ENCODE measurements at regions not wholly inside any gene's neighbourhood (a gene's known extent, or its start where the extent isn't known, plus 50 kb on each side); places are given as distances from the start of the nearest gene placed in this dataset.

DNA sequence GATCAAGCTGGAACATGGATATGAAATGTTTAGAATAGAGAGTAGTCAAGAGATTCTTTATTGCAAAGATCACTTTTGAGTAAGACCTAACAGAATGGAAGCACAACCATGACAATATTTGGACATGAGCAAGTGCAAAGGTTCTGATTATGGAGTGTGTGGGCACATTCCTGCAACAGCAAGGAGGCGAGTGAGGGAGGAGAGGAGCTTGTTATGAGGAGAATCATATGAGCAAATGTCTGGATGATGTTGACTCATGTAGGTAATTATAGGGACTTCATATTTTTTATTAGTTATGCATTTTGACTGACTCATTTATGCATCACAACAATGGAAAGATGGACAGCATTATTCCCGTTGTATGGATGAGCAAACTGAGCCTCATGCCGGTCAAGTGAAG lies 100.8 kb upstream of the SLC35B3 start:
- ATAC-seq: no peak

DNA sequence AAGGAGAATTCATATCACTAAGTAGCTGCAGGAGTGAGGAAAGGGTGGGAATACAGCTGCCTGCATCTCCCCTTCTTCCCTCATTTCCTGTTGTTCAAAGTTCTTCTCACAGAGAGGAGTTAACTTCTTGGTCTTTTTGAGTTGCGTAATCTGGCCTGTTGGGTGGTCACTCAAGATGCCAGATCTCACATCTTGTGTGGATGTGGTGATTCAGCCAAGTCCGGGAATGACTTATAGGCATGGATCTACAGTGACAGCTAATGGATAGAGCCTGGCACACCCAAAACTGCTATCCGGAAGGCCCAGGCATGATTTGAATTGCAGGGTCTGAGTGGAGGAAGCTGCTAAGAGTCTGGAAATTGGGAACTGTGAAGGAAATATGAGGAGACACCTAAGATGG lies 100.2 kb upstream of the SLC35B3 start:
- ATAC-seq: no peak

DNA sequence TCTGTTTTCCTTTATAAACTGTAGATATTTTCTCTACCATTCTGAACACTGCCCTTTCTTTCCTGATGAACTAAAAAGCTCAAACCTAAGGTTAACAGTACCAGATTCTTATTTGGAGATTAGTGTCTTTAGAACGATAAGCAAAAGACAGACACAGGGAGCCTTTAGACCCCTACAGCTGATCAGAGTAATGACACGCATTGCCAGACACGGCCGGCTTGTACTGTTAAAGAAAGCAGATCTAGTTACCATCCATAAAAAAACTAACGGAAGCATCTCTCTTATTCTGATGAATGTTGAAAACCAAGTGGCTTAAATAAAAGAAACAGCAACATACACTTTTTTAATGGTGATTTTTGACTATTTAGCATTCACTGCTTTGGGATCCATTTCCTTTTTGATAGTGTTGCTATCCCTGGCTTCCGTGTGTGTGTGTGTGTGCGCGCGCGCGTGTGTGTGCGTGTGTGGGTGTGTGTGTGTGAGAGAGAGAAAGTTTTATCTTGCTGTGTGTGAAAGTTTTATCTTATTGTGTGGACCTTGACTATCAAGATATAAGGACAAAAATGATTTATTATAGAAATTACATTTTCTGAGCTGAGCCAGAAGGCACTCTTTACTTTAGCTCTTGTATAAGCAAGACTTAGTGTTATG lies 95.6 kb upstream of the SLC35B3 start:
- no peak for ATAC-seq

DNA sequence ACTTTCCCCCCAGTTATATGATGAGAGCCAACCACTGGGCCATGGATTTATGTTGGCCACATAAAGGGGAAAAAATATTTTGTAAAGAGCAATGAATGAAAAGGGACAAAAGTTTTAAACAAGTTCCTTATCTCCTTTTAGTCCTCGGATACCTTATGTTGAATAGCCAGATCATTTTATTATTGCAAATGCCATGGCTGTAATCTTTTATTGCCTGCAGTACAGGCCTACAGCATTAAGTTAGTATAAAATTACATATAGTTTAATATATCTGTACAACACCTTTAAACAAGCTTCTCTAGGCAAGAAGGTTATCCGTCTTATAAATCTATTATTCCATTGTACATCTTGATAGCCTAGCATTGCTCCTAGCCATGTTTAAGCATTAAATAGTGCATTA lies 93.9 kb upstream of the SLC35B3 start:
- ATAC-seq: no peak

DNA sequence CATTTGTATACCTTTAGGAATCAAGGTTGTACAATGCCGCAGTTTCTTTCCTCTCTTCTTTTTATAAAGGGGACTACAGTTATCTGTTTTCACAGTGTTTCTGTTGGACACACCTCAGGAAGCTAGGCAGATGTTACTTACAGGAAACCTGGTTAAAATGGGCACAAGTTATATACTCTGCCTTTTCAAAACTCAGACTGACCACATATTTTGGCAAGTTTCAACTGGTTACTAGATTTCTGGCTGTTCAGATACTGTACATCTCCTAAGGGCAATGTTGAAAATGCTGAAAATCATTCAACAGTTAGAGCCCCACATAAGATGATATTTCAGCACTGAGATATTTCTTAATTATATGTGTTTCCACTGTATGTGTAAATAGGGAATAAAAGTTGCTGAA lies 92.5 kb upstream of the SLC35B3 start:
- no peak for ATAC-seq

DNA sequence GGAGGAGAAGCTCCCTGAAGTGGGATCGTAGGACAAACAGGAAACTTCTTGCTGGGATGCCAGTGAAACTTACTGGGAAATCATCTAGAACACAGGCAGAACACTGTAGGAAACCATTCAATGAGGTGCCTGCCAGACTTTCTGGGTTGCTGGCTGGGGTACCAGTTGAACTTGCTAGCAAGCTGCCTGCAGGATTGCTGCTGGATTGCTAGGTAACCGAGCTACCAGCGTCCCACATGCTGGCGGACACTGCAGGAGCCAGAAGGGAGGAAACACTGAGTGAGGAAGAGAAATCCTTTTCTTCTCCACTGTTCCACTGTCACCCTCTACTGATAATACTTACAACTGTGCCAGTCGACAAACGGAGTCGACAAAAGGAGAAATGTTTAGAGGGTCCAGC lies 91.3 kb upstream of the SLC35B3 start:
- no peak for ATAC-seq

DNA sequence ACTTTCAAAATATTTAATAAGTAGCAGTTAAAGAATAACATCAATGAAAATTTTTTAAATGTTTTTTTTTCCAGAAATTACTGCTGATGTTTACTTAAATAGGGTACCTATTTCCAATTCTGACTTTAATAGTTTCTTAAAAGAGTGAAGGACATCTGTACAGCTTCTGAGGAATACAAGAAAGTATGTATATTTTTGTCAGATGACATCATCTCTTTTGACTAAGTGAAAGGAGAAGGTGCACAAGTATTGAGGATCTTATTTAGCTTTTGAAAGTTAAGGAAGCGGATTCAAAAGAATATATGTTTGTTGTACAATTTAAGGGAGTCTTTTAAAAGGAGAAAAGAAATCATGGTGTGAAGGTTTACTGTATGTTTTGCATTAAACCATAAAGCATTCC lies 90.0 kb upstream of the SLC35B3 start:
- ATAC-seq: no peak

DNA sequence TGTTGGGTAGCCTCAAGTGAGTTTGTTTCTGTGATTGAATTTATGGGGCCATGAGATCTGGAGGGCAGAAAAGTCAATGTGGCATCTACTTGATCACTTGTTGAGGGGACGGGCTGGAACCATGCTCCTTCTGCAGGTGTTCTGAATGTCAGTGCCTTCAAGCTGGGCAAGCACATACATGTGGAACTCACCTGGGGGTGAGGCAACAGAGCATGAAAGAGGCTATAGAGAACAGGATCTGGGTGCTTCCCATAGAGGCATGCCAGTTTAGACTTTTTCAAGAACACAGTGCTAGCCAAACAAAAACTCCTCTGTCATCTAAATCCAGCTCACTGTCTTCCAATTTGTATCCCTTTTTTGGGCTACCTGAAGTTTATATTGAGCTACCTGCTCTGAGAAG lies 77.8 kb upstream of the SLC35B3 start:
- no peak for ATAC-seq

DNA sequence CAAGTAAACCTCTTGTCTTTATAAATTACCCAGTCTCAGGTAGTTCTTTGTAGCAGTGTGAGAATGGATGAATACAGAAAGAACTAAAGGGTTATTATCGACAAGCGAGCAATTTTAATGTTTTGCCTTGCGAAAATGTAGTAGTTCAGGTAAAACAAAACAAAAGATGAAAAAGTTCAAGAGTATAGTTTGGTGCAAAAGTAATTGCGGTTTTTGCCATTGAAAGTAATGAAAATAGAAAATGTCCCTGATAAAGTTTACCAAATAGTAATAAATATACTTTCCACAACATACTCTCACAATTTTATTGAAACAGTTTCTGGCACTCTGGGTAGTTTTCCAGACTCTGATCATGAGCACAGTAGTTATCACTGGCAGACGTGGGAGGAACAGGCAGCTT lies 71.9 kb upstream of the SLC35B3 start:
- no peak for ATAC-seq

DNA sequence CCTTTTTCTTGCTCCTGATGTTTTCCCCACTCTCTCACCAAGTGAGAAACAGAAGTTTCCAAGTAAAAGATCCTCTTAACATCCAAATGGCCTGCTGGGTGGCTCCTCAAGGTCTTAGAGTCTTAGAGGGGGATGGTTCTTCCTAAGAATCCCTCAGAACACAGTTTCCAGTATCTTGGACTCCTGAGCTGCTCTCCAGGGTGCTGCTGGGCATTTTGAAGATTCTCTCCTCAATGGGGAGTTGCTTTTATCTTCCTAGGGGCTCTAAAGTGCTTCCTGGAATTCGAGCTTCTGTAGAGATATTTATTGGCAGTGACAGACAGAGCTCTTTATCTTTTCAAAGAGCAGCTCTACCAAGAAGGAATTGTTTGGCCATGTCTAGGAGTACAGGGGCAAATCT lies 70.8 kb upstream of the SLC35B3 start:
- no peak for ATAC-seq

DNA sequence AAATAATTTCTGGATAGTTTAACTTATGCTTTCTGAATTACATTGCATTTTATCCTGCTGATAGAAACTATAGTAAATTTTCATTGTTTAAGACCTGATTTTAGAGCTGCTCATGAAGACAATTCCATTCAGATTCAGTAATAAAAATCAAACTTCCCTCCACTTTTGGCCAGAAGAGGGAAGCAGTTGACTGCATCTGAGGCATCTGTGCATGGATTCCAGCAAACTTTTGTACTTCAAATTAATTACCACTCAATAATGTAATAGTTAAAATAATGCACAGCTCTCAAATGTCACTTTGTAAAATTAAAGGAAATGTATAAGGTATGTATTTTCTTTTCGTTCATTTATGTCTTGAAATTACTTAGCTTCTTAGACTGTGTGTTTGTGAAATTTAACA lies 64.2 kb upstream of the SLC35B3 start:
- ATAC-seq: no peak

DNA sequence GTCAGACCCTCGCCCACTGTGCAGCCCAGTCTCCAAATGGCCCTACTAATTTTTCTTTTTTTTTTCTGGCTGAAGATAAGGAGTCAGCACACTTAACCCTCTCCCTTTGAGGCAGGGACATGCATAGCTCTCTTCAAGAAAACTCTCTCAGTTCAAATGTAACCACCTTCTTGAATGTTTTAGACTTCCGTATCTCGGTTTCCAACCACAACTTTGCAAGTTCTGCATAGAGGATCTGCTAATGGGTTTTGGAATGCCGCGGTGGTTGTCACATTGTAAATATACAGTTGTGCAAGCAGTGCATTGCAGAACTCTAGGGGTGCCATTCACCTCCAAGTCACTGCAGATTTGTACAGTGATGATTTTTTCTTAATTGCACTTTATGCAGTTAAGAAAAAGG lies 59.4 kb upstream of the SLC35B3 start:
- ATAC-seq: no peak

DNA sequence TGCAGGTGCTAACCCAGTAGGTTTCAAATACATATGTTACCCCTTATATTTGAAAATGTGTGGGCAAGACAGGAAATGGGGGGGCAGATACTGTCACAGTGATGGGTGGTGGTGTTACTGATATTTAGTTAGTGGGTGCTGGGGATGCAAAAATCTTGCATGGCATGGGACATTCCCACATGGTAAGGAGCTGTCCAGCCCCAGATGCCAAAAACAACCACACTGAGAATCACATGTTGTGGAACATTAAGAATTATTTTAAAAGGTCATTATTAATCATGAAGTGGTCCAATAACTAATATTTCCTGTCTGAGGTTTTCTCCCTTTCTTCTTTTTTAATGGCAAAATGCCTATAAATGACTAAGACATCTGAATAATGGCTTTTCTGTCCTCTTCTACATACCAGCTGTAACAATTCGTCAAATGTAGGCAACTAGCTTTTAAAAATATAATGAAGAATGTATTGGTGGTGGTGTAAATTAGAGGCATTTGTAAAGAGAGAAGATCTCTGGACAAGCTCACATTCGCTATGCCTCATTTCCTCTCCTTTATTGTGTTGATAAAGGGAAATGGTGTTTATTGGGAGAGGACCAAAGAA lies 57.3 kb upstream of the SLC35B3 start:
- ATAC-seq: no peak
